Hypothalamus (tissue), 51 donors: ENCODE measurements at regions not wholly inside any gene's neighbourhood (a gene's known extent, or its start where the extent isn't known, plus 50 kb on each side); places are given as distances from the start of the nearest gene placed in this dataset.
A peak's percentile ranks its signal among the peaks of the same experiment; 100 is the strongest.

Source experiments
- DNase-seq, 51 donors: peaks; one replicate each; lab custom pipeline; 2025; lab: John Stamatoyannopoulos, UW

DNA sequence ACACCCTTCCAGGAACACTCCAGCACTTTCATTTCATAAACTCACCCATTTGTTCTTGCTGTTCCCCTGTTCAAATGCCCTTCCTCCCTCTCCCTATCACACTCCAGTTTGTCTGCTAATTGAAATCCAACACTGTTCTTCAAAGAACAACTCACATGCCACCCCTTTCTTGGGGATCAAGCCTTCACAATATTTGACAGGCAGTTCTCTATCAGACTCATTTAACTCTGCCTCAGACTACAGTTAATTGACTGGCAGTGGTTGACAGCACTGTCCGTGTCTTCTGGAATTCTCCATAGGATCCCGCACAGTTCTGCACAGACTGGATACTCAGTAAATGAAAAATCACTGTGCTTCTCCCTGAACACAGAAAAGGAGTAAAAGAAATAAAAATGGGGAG lies 87.8 kb downstream of the PMP22 start:
- DNase-seq = no peak

DNA sequence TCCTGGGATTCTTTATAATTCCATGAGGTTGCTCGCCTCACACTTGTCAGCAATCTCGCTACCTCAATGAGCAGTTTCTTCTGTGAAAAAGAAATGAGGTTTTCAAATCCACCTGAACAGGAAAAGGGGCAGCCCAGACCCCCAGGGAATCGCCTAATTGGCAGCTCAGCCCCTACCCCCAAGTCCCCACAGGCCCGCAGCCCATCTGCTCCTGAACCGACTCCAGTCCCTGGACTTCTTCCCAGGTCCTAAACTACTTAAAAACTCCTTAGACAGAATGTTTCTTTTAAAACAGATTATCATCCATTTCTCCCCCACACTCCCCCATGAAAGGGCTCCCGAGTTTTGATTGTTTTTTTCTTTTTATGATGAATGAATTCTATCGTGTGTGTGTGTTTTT lies 89.8 kb downstream of the PMP22 start:
- no peak for DNase-seq

DNA sequence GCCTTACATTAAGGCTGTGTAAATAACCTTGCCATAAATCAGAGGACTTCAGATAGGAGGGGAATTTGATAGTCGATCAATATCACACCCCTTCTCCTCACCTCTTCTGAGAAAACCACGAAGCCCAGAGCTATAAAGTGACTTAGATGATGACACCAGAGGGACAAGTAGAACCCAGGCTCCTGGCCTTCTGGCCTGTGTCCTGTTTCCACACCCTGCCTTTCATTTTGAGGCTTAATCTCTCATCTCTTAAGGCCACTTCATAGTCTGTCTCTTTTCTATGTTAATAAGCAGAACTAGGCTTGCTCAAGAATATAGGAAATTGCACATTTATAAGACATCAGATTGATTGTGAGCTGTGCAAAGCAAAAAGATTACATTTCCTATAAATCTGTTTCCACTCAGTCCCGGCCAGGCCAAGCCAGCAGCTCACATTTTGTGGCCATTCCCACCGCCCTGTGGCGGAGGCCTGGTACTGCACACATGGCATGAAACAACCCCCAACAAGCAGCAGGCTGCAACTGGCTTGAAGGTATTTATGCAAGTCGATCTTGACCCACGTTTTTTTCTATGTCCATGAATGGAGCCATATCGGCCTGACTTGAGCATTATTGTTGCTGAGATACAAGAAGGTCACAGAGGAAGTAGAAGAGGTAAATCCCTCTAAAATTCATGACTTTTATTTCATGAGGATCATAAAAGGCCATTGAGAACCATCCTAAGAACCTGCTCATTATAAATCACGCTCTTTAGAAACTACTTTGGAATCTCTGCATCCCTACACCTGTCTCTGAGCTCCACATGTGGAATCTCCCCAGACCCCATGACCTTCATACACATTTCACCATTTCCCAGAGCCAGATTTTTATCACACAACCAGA lies 93.7 kb downstream of the PMP22 start:
- peak in 45 of 51 donors; percentile 2 to 77 (median 38) for DNase-seq

GRCh38 chr17:15169676-15170075 lies 95.5 kb downstream of the PMP22 start:
- no peak for DNase-seq

DNA sequence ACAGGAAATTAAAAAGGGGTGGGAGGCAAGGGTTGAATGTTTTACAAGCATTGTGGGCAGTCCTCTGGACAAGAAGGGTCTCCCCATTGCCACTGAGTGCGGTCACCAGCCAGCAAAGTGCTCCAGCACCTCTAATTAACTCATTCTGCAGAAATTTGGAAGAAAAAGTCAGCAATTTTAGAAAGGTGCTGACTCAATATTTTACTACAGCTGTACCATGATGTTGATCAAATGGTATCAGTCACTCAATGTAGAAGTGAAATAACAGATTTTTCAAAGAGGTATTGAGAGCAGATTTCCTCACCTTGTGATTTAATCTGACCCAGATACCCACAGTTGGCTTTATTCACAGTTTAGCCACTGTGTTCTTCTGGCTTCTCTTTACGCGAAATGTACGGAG lies 96.7 kb downstream of the PMP22 start:
- no peak for DNase-seq

DNA sequence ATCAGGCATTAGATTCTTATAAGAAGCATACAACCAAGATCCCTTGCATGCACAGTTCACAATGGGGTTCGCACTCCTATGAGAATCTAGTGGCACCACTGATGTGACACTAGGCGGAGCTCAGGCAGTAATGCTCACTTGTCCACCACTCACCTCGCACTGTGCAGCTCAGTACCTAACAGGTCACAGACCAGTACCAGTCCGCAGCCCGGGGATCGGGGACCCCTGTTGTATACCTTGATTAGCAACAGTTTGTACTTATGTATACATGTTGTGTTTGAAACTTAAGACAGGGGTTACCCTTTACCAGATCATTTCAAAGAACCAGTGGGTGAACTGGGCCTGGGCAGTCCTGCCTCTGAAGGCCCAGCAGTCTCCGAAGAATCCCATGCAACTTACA lies 103.7 kb downstream of the PMP22 start:
- no peak for DNase-seq

- DNase-seq = no peak
Measured at GRCh38 chr17:15157051-15157450, 108.1 kb downstream of the PMP22 start.

DNA sequence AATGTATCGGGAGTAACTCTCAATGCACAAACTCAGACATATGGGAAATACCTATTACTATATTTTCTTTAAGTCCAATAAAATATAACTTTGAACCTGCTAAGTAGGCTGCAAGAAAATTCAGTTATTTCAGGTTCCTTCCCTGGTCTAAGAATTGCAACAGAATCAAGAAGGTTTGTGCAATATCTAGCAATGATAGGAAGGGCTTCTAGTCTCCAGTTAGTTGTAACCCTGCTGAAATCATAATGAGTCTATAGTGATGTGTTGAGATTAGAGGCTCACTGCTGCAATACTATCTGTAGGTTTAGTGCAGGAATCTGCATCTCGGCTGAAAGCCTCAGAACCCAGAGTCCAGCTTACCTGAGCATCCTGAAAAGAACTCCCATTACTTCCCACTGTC lies 110.5 kb downstream of the PMP22 start:
- no peak for DNase-seq

- DNase-seq = no peak
Measured at GRCh38 chr17:15145621-15146020, 119.5 kb downstream of the PMP22 start.

- no peak for DNase-seq
Measured at GRCh38 chr17:15143524-15143923, 121.6 kb downstream of the PMP22 start.

DNA sequence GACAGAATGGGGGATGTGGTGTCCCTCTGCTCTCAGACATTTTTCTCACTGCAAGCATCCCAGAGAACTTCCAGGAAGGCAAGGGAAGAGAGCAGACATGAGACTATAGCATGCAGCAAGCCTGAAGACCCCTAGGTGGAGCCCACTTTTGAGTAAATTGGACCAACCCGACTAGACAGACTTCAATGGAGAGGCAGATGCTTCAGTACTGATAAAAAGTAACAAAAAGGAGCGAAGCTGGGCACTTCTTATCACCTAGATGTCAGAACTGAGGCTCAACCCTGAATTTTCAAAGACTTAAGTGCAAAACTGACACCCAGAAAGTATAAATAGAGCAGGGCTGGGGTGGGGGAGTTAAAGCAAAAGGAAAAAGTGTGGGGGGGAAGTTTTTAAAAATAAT lies 130.8 kb downstream of the PMP22 start:
- DNase-seq = no peak

GRCh38 chr17:15133826-15134225 lies 131.3 kb downstream of the PMP22 start:
- no peak for DNase-seq

DNA sequence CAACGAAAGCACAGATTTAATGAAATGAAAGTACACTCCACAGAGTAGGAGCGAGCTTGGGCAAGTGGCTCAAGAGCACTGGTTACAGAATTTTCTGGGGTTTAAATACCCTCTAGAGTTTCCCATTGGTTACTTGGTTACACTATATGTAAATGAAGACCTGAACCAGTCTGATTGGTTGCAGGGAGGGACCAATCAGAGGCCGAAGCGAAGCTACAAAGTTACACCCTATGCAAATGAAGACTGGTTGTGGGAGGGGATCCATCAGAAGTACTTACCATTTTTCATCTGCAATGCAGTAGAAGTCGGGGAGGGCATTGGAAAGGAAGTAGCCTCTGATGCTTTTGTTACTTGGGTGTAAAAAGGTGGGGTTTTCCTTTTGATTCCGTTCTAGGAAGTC lies 132.0 kb downstream of the PMP22 start:
- no peak for DNase-seq

GRCh38 chr17:15130426-15130825 lies 134.7 kb downstream of the PMP22 start:
- no peak for DNase-seq

DNA sequence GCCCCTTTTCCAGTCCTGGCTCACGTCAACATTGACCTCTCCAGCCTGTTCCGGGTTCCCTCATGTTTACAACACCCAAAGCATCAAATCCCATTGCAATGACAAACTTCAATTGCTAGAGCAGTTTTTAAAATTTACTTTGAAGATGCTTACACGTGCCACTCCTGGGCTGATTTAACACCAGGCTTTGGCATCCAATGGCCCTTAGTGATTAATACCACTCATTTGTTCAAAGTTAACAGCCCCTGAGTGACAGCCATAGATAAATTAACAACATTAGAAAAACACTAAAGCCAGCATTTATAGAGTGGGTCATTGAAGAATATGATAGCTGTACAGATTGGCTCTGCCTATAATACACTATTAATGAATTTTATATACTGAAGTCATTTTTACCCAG lies 135.1 kb downstream of the PMP22 start:
- no peak for DNase-seq

DNA sequence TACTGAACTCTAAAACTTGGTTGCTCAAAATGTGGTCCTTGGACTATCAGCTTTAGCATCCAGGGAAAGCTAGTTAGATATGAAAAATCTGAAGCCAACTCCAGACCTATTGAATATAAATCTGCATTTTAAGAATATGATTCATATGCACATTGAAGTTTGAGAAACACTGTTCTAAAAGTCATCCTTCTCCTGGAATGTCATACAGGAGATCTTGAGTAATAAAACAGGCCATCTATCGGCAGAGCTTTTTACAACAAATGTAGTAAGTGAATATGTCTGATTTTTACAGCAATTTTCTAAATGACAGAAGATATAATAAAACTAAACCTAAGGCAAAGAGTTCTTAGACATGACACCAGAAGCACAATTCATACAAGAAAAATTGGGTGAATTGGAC lies 140.4 kb downstream of the PMP22 start:
- DNase-seq = no peak

- no peak for DNase-seq
Measured at GRCh38 chr17:15124264-15124595, 140.9 kb downstream of the PMP22 start.

DNA sequence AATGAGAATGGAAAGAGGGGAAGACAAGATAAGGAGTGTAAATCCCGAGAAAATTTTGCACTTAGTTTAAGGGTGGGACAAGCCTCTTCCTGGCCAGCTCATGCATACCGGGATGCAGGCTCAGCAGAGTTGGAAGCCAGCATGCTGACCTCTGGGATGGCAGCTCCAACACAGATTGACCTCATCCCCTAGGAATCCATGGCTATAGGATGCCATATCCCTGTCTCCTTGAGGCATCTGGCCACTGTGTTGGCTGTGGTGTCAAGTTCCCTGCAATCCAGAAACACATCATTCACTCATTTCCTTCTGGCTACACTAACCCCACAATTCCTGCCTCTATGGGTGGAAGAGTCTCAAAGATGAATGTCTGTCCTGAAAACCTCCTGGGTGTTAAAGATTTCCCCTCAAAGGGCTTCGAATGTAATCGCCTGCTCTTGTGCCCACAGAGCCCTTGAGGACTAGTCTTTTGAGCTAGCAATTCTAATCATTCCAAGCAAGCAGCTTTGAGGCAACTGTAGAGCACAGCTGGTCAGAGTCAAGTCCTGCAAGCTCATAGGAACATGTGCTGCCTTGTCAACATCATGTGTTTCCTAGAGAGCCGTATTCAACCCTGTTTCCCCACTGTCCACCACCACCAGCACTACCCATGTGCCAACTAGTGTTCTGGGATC lies 141.4 kb downstream of the PMP22 start:
- DNase-seq = no peak

DNA sequence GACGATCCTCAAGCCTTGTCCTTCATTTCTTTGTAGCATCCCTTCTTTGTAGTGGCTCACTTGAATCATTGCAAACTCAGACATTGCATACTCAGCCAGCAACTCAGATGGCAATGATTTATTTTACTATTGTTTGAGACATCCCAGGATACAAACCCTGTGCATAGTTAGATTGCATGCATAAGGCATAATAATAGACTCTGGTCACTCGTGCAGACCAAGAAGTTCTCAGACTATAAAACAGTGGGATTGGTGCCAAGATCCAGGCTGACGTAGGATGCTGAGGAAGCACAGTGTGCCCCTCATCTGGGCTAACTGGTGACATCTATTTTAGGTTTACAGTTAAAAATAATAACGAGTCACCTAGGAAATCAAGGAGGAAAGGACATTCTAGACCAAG lies 142.3 kb downstream of the PMP22 start:
- DNase-seq = no peak

DNA sequence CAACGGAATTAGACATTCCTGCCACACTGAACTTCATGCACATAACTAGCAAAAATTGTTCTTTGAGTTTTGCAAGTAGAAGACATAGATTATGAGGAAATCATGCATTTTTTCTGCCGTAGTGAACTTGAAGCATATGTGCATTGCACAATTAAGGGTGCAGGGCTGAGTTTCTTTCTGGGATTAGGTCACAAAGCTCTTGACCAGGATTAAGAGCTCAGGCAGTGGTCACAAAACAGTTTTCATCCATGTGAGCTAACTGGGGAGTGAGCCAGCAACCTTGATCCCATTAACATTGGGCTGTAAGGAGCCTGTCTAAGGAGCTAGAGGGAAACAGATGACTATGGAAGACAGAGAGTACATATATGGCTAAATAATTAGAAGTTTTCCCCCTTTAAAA lies 143.7 kb downstream of the PMP22 start:
- no peak for DNase-seq

DNA sequence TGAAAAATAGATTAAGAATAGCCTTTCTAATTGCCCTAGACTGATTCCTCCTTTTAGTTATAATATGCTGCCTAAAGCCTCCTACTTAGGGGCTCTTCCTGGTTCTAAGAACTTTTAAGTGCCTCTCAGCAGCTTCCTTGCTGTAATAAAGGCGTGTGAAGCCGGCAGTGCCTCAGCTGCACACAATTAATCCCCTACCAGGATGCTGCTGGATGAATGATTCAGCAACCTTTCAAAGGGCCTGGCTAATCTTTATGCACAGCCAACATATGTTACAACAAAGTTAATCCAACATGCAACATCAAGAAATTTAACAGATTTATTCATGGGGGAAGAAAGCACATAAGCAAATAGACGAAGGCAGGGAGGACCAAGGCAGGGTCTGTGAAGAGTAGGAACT lies 145.2 kb downstream of the PMP22 start:
- DNase-seq = no peak

DNA sequence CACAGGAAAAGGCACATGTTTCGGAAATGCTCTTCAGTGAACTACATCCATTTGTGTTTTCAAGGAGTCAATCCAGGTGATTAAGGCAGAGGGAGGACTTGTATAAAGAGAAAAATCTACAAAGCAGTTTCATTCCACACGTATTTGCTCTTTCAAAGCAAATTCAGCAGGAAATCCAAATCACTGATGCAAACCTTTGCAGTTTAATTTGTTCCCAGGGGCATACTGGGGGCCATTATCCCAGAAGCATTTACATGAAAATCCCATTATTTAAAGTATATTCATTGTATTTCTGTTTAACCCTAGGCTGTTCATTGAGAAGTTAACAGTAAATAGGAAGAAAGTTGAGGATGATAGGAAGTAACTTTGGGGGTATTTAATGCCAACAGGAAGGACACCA lies 147.9 kb downstream of the PMP22 start:
- DNase-seq = no peak
